ENCODE measurements at regions not wholly inside any gene's neighbourhood (a gene's known extent, or its start where the extent isn't known, plus 50 kb on each side); places are given as distances from the start of the nearest gene placed in this dataset.

DNA sequence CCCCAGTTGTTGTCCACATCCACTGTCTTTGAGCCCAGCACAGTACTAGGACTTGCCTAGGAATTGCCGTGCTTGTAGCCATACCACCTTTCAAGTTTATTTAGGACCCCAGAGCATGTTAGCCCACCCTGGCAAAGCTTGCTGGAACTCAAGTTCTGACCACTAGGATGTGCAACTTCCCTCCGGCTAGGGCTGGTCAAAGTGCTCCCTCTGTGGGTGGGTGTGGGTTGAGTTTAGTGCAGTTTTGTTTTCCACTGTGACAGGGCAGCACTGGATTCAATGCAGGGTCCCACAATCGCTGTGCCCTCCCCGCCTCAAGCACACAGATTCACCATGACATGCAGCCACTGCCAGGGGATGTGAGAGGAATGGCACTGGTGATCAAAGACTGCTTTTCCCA, 96.0 kb downstream of the RASGEF1B start:
- no peak overlapping the region for H3K27ac Mint-ChIP-seq
- H3K4me3 Mint-ChIP-seq: no peak overlapping the region
- no peaks in the 10 kb centered on the region for H3K9me3 Mint-ChIP-seq
- peaks cover 0 to 33% (median 11%) of the 10 kb centered on the region in 3 donors for H3K27me3 Mint-ChIP-seq
- no peak for ATAC-seq (ENCODE audit: low read depth in 2 of 2)
- no peaks in the 10 kb centered on the region for H3K4me1 Mint-ChIP-seq
- no peaks in the 10 kb centered on the region for H3K36me3 Mint-ChIP-seq
- DNase-seq: no peak

DNA sequence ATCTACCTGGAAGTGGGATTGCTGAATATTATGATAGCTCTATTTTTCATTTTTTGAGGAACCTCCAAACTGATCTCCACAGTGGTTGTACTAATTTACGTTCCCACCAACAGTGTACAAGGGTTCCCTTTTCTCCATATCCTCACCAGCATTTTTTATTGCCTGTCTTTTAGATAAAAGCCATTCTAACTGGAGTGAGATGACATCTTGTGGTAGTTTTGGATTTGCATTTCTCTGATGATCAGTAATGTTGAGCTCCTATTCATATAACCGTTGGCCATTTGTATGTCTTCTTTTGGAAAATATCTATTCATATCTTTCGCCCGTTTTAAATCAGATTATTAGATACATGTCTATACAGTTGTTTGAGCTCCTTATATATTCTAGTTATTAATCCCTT, 101.8 kb downstream of the RASGEF1B start:
- no peaks in the 10 kb centered on the region for H3K36me3 Mint-ChIP-seq
- ATAC-seq (ENCODE audit: low read depth in 2 of 2): no peak
- no peak overlapping the region for H3K4me3 Mint-ChIP-seq
- H3K27me3 Mint-ChIP-seq: peaks cover 6 to 17% (median 9%) of the 10 kb centered on the region in 3 donors
- no peaks in the 10 kb centered on the region for H3K4me1 Mint-ChIP-seq
- H3K27ac Mint-ChIP-seq: no peak overlapping the region
- H3K9me3 Mint-ChIP-seq: peaks cover 0 to 2% (median 0%) of the 10 kb centered on the region in 7 donors
- DNase-seq: no peak

- ATAC-seq (ENCODE audit: low read depth in 2 of 2) (no peak), DNase-seq (no peak)
- H3K4me1 Mint-ChIP-seq: no peaks in the 10 kb centered on the region
- peak overlapping the region in 1 of 6 donors; percentile 78 for H3K27ac Mint-ChIP-seq
- H3K36me3 Mint-ChIP-seq: no peaks in the 10 kb centered on the region
- H3K9me3 Mint-ChIP-seq: peaks cover 0 to 2% (median 0%) of the 10 kb centered on the region in 7 donors
- no peak overlapping the region for H3K4me3 Mint-ChIP-seq
- H3K27me3 Mint-ChIP-seq: peaks cover 3 to 11% (median 9%) of the 10 kb centered on the region in 3 donors
Measured at GRCh38 chr4:81366779-81367178, 104.9 kb downstream of the RASGEF1B start.

DNA sequence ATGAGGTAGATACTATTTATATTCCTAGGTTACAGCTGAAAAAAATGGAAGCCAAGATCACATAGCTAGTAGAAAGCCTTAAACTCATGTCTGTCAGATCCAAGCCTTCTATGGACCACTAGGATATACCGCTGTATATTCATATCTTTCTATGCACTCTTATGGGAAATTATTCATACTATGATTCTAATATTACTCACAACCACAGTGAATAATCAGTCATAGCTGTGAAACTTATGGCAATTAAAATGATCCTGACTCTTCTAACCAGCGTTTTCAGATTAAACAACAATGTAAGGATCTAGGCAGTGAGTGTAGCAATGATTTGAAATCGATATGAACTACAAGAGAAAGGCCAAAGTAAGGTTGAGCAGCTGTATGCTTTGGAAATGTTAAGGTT, 111.0 kb downstream of the RASGEF1B start:
- no peaks in the 10 kb centered on the region for H3K36me3 Mint-ChIP-seq
- H3K4me1 Mint-ChIP-seq: no peaks in the 10 kb centered on the region
- H3K27ac Mint-ChIP-seq: no peak overlapping the region
- peaks cover 6 to 16% (median 14%) of the 10 kb centered on the region in 3 donors for H3K27me3 Mint-ChIP-seq
- no peak for DNase-seq
- peaks cover 0 to 6% (median 1%) of the 10 kb centered on the region in 7 donors for H3K9me3 Mint-ChIP-seq
- no peak for ATAC-seq (ENCODE audit: low read depth in 2 of 2)
- H3K4me3 Mint-ChIP-seq: no peak overlapping the region

- no peak for DNase-seq
- no peak for ATAC-seq (ENCODE audit: low read depth in 2 of 2)
- H3K27ac Mint-ChIP-seq: no peak overlapping the region
- no peaks in the 10 kb centered on the region for H3K4me1 Mint-ChIP-seq
- peaks cover 3 to 16% (median 15%) of the 10 kb centered on the region in 3 donors for H3K27me3 Mint-ChIP-seq
- H3K9me3 Mint-ChIP-seq: peaks cover 0 to 6% (median 1%) of the 10 kb centered on the region in 7 donors
- no peak overlapping the region for H3K4me3 Mint-ChIP-seq
- no peaks in the 10 kb centered on the region for H3K36me3 Mint-ChIP-seq
Measured at GRCh38 chr4:81359207-81359606, 112.5 kb downstream of the RASGEF1B start.

DNA sequence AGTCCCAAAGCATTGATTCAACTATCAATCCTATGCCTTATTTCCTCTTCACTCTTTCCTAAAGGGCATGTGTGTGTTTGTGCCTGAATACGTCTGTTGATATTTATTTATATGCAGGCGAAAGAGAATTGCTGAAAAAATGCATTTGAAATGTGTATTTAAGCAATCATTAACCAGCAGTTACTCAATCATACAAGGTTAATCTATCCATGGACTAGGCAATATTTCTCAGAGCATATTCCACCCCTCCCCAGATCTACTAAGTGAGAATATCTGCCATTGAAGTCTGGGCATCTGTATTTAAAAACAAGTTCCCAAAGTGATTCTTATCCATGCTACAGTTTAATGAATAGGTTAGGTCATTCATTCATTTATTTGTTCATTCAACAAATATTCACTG, 113.6 kb downstream of the RASGEF1B start:
- Mint-ChIP-seq H3K9me3 (peaks cover 0 to 6% (median 1%) of the 10 kb centered on the region in 7 donors), H3K27me3 (peaks cover 12 to 23% (median 15%) of the 10 kb centered on the region in 3 donors)
- no peak for ATAC-seq (ENCODE audit: low read depth in 2 of 2)

GRCh38 chr4:81356621-81357020, 115.1 kb downstream of the RASGEF1B start:
- peaks cover 12 to 24% (median 16%) of the 10 kb centered on the region in 3 donors for H3K27me3 Mint-ChIP-seq
- ATAC-seq (ENCODE audit: low read depth in 2 of 2) (no peak), DNase-seq (no peak)
- H3K27ac Mint-ChIP-seq: no peak overlapping the region
- no peaks in the 10 kb centered on the region for H3K4me1 Mint-ChIP-seq
- no peak overlapping the region for H3K4me3 Mint-ChIP-seq
- no peaks in the 10 kb centered on the region for H3K36me3 Mint-ChIP-seq
- peaks cover 0 to 6% (median 1%) of the 10 kb centered on the region in 7 donors for H3K9me3 Mint-ChIP-seq

More for the DNA sequence above, 113.6 kb downstream of the RASGEF1B start:
- H3K4me3 Mint-ChIP-seq: no peak overlapping the region
- H3K36me3 Mint-ChIP-seq: no peaks in the 10 kb centered on the region
- no peak for DNase-seq
- no peaks in the 10 kb centered on the region for H3K4me1 Mint-ChIP-seq
- no peak overlapping the region for H3K27ac Mint-ChIP-seq

GRCh38 chr4:81355136-81355535, 116.6 kb downstream of the RASGEF1B start:
- ATAC-seq (ENCODE audit: low read depth in 2 of 2) (no peak), DNase-seq (no peak)
- H3K9me3 Mint-ChIP-seq: peaks cover 0 to 6% (median 1%) of the 10 kb centered on the region in 7 donors
- H3K27me3 Mint-ChIP-seq: peaks cover 10 to 24% (median 16%) of the 10 kb centered on the region in 3 donors
- H3K36me3 Mint-ChIP-seq: no peaks in the 10 kb centered on the region
- no peak overlapping the region for H3K27ac Mint-ChIP-seq
- no peaks in the 10 kb centered on the region for H3K4me1 Mint-ChIP-seq
- no peak overlapping the region for H3K4me3 Mint-ChIP-seq

DNA sequence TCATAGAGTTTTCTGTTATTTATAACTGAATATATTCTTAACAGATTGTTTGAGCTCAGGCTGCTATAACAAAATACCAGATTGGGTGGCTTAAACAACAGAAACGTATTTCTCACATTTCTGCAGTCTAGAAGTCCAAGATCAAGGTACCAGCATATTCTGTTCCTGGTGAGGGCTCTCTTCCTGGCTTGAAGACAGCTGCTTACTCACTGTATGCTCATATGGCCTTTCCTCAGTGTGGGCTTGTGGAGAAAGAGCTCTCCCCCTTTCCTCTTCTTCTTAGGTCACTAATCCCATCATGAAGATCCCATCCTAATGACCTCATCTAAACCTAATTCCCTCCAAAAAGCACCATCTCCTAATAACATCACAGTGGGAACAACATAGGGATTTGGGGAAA, 117.8 kb downstream of the RASGEF1B start:
- ATAC-seq (ENCODE audit: low read depth in 2 of 2): no peak
- H3K27me3 Mint-ChIP-seq: peaks cover 9 to 21% (median 9%) of the 10 kb centered on the region in 3 donors
- peak overlapping the region in 1 of 6 donors; percentile 27 for H3K27ac Mint-ChIP-seq
- no peak for DNase-seq
- no peaks in the 10 kb centered on the region for H3K36me3 Mint-ChIP-seq
- H3K4me1 Mint-ChIP-seq: no peaks in the 10 kb centered on the region
- no peak overlapping the region for H3K4me3 Mint-ChIP-seq
- H3K9me3 Mint-ChIP-seq: peaks cover 0 to 6% (median 1%) of the 10 kb centered on the region in 7 donors

DNA sequence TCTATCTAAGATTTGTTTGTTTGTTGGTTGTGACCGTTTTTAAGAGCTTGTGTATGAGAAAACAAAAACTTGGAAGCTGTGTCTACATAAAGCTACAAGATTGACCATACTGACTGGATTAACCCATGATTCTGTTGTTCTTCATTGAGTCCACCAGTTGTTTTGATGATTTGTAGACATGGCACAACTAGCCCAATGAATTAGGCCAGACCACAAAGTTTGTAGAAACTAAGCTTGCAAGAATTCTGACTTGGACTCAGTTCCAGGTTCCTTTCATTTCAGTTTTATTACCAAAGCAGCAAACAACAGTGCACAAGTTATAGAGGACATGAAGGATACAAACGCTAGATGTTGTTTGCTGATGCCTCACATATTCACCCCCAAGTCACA, 119.3 kb downstream of the RASGEF1B start:
- Mint-ChIP-seq H3K4me3 (no peak overlapping the region), H3K27me3 (peaks cover 8 to 16% (median 12%) of the 10 kb centered on the region in 3 donors), H3K36me3 (no peaks in the 10 kb centered on the region), H3K27ac (no peak overlapping the region), H3K9me3 (peaks cover 0 to 6% (median 1%) of the 10 kb centered on the region in 7 donors), H3K4me1 (no peaks in the 10 kb centered on the region)
- no peak for DNase-seq
- no peak for ATAC-seq (ENCODE audit: low read depth in 2 of 2)

DNA sequence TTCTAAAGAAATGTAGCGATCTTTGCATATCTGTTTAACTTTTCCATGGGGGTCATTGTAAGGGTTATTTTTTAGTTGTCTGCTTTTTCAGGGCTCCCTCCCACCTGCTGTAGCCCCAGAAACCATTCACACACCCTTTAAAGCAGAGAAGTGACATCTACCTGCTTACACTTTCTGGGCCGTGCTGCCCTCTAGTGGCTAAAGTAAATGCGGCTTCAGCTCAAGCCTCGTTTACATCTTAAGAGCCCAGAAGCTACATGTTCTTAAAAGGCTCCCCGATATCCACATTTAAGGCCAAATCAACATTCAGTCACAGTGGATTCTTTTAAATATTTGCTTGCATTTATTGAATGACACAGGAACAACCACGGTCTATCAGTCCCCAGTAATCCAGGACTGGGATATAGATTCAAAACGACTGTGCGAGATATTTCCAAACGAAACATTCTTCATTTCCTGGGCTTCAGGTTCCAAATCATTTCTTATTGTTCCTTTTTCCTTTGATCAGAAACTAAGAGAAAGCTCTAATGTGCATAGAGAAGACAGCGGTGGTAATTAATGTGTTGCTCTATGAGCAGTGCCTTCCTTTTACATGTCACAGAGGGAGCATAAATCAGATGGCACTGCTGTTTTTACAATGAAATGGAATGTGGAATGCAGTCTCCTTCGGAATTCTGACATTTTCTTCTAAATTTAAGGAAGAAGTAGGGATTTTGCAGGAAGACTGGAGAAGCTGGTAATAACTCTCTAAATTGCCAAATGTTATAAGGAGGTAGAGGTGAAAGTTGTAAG, 119.9 kb downstream of the RASGEF1B start:
- no peaks in the 10 kb centered on the region for H3K4me1 Mint-ChIP-seq
- DNase-seq (peak; percentile 41), ATAC-seq (ENCODE audit: low read depth in 2 of 2) (peak; percentile 52 to 68)
- H3K27ac Mint-ChIP-seq: peak overlapping the region in 1 of 6 donors; percentile 0
- peaks cover 8 to 16% (median 12%) of the 10 kb centered on the region in 3 donors for H3K27me3 Mint-ChIP-seq
- peaks cover 0 to 4% (median 0%) of the 10 kb centered on the region in 7 donors for H3K9me3 Mint-ChIP-seq
- H3K36me3 Mint-ChIP-seq: no peaks in the 10 kb centered on the region
- no peak overlapping the region for H3K4me3 Mint-ChIP-seq

GRCh38 chr4:81350040-81350439, 121.7 kb downstream of the RASGEF1B start:
- no peaks in the 10 kb centered on the region for H3K4me1 Mint-ChIP-seq
- no peak overlapping the region for H3K4me3 Mint-ChIP-seq
- H3K9me3 Mint-ChIP-seq: no peaks in the 10 kb centered on the region
- DNase-seq: no peak
- no peak overlapping the region for H3K27ac Mint-ChIP-seq
- ATAC-seq (ENCODE audit: low read depth in 2 of 2): no peak
- peaks cover 8 to 16% (median 10%) of the 10 kb centered on the region in 3 donors for H3K27me3 Mint-ChIP-seq
- no peaks in the 10 kb centered on the region for H3K36me3 Mint-ChIP-seq

DNA sequence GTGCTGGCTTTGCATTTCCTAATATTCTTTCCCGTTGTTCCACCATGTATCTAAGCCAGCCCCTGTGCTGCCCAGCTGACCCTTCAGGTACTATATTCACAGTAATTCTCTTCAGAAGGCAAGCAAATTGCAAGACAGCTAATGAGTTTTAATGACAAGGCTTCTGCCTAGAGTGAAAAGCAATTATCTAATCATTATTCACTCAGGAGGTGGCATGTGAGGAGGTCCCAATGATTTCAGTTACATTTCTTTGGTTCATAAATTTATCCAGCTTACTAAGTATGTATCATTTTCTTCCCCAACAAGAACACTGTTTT, 123.0 kb downstream of the RASGEF1B start:
- H3K4me1 Mint-ChIP-seq: no peaks in the 10 kb centered on the region
- no peak overlapping the region for H3K27ac Mint-ChIP-seq
- peaks cover 6 to 13% (median 10%) of the 10 kb centered on the region in 3 donors for H3K27me3 Mint-ChIP-seq
- DNase-seq (no peak), ATAC-seq (ENCODE audit: low read depth in 2 of 2) (no peak)
- H3K36me3 Mint-ChIP-seq: no peaks in the 10 kb centered on the region
- no peaks in the 10 kb centered on the region for H3K9me3 Mint-ChIP-seq
- no peak overlapping the region for H3K4me3 Mint-ChIP-seq

DNA sequence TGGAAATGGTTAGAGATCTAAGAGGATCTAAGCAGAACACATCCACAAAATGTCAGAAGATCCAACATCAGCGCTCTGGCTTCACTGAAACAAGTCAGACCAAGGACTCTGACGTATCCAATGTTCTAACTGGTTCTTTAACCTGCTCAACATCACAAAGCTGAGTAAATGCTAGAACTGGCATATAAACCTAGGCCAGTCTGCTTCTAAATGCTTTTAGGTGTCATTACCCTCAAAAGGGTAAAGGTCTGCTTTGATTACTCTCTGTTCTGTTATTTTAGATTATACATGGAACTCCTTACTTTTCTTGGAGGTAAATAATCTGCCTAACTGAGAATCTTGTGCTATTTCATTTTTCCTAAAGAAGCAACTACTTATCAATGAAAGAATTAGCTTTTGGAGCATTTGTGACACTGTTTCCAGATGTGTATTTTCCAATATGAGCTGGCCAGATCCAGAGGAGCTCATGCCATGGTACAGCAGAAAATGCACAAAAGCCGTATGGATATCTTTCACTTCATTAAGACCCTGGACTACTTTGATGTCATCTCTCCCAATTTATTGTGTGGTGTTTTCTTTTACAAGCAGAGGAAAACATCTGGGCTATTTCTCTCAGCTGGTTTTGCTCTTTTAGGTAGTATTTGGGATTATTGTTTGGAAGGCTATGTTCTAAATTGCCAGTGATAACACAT, 123.5 kb downstream of the RASGEF1B start:
- no peaks in the 10 kb centered on the region for H3K9me3 Mint-ChIP-seq
- DNase-seq (no peak), ATAC-seq (ENCODE audit: low read depth in 2 of 2) (no peak)
- H3K36me3 Mint-ChIP-seq: no peaks in the 10 kb centered on the region
- no peak overlapping the region for H3K4me3 Mint-ChIP-seq
- H3K27me3 Mint-ChIP-seq: peaks cover 6 to 10% (median 7%) of the 10 kb centered on the region in 3 donors
- no peak overlapping the region for H3K27ac Mint-ChIP-seq
- no peaks in the 10 kb centered on the region for H3K4me1 Mint-ChIP-seq
